HepG2 (cell line): ENCODE measurements at regions not wholly inside any gene's neighbourhood (a gene's known extent, or its start where the extent isn't known, plus 50 kb on each side); places are given as distances from the start of the nearest gene placed in this dataset.

ENCODE experiments used
- EHMT2 ChIP-seq: fragments of 200-600 bp; sonication (generic); IDR thresholded peaks from 2 replicates; pipeline ENCODE4 v1.7.0; 2017; ENCODE audit warnings: antibody characterized with exemption, low read depth, low read length, borderline replicate concordance
- HHEX ChIP-seq: IDR thresholded peaks from 2 replicates; pipeline ENCODE4 v1.6.1; 2016; ENCODE audit warnings: control low read depth
- HNF4A ChIP-seq: sonication (generic); formaldehyde crosslinking; IDR thresholded peaks from 2 replicates; pipeline ENCODE4 v1.4.0; 2020; ENCODE audit warnings: missing genetic modification reagents
- POLR2A ChIP-seq, 2 experiments: IDR thresholded peaks; 2 replicates each; pipeline ENCODE4 v1.6.1; 2011; ENCODE audit warnings: low read depth in 2 of 2, low read length in 2 of 2, mild to moderate bottlenecking in 1 of 2, moderate library complexity in 1 of 2; ENCODE audit not compliant: insufficient read depth in 1 of 2
- POLR2AphosphoS5 ChIP-seq: IDR thresholded peaks from 2 replicates; pipeline ENCODE4 v1.6.1; 2012; ENCODE audit warnings: low read depth, low read length
- TAF1 ChIP-seq: sonication (generic); formaldehyde crosslinking; IDR thresholded peaks from 2 replicates; pipeline ENCODE4 v1.4.0; 2020; ENCODE audit warnings: missing genetic modification reagents
- TARDBP ChIP-seq: sonication (generic); formaldehyde crosslinking; IDR thresholded peaks from 2 replicates; pipeline ENCODE4 v1.8.0; 2022; ENCODE audit warnings: mild to moderate bottlenecking, missing genetic modification reagents
- ZNF253 ChIP-seq: sonication (generic); formaldehyde crosslinking; IDR thresholded peaks from 2 replicates; pipeline ENCODE4 v1.8.0; 2022; ENCODE audit warnings: mild to moderate bottlenecking, missing genetic modification reagents, borderline replicate concordance
- ZNF670 ChIP-seq: sonication (generic); formaldehyde crosslinking; IDR thresholded peaks from 2 replicates; pipeline ENCODE4 v1.8.0; 2022; ENCODE audit warnings: mild to moderate bottlenecking, missing genetic modification reagents, borderline replicate concordance
- ZNF709 ChIP-seq: sonication (generic); formaldehyde crosslinking; IDR thresholded peaks from 2 replicates; pipeline ENCODE4 v1.5.0; 2020; ENCODE audit warnings: mild to moderate bottlenecking, missing genetic modification reagents
- TF ChIP-seq, protein P1 (sequence below): sonication (generic); formaldehyde crosslinking; IDR thresholded peaks from 2 replicates; pipeline ENCODE4 v1.5.0; 2020; ENCODE audit warnings: mild to moderate bottlenecking, missing genetic modification reagents, moderate library complexity
- TF ChIP-seq, protein P2 (sequence below): sonication (generic); formaldehyde crosslinking; IDR thresholded peaks from 2 replicates; pipeline ENCODE4 v1.4.0; 2020; ENCODE audit warnings: missing genetic modification reagents
- TF ChIP-seq, protein P3 (sequence below): sonication (generic); formaldehyde crosslinking; IDR thresholded peaks from 2 replicates; pipeline ENCODE4 v1.8.1; 2022; ENCODE audit warnings: mild to moderate bottlenecking, missing genetic modification reagents

DNA sequence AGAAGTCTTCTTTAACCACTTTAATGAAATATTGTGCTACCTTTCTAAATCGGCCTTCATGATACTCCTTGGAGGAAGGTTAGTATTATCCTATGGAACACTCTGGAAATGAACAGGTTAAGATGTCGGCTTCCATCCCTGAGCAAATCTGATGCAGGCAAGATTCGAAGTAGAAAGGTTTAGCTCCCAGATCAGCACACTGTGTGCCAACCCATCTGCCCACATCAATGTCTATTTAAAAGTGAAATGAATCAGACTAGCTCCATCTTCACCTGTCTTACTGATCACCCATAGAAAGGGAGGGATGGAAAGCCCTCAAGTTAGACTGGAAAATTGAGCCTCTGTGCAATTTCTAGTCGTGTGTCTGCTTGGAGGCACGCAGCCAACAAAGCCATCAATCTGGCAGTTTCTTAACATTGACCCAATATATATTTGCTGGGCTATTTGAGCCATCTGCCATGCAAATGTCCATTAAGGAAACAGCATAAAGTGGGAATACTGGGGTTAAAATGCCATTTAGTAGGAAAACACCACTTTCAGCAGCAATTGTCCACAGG, 506.1 kb downstream of the RMST start:
- no peak for TF ChIP-seq EHMT2
- TF ChIP-seq HHEX (CRISPR knock-in tag), result no peak
- TF ChIP-seq, protein P1, sequence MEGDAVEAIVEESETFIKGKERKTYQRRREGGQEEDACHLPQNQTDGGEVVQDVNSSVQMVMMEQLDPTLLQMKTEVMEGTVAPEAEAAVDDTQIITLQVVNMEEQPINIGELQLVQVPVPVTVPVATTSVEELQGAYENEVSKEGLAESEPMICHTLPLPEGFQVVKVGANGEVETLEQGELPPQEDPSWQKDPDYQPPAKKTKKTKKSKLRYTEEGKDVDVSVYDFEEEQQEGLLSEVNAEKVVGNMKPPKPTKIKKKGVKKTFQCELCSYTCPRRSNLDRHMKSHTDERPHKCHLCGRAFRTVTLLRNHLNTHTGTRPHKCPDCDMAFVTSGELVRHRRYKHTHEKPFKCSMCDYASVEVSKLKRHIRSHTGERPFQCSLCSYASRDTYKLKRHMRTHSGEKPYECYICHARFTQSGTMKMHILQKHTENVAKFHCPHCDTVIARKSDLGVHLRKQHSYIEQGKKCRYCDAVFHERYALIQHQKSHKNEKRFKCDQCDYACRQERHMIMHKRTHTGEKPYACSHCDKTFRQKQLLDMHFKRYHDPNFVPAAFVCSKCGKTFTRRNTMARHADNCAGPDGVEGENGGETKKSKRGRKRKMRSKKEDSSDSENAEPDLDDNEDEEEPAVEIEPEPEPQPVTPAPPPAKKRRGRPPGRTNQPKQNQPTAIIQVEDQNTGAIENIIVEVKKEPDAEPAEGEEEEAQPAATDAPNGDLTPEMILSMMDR (CRISPR knock-in tag), result no peak
- no peak for TF ChIP-seq POLR2AphosphoS5
- TF ChIP-seq, protein P2, sequence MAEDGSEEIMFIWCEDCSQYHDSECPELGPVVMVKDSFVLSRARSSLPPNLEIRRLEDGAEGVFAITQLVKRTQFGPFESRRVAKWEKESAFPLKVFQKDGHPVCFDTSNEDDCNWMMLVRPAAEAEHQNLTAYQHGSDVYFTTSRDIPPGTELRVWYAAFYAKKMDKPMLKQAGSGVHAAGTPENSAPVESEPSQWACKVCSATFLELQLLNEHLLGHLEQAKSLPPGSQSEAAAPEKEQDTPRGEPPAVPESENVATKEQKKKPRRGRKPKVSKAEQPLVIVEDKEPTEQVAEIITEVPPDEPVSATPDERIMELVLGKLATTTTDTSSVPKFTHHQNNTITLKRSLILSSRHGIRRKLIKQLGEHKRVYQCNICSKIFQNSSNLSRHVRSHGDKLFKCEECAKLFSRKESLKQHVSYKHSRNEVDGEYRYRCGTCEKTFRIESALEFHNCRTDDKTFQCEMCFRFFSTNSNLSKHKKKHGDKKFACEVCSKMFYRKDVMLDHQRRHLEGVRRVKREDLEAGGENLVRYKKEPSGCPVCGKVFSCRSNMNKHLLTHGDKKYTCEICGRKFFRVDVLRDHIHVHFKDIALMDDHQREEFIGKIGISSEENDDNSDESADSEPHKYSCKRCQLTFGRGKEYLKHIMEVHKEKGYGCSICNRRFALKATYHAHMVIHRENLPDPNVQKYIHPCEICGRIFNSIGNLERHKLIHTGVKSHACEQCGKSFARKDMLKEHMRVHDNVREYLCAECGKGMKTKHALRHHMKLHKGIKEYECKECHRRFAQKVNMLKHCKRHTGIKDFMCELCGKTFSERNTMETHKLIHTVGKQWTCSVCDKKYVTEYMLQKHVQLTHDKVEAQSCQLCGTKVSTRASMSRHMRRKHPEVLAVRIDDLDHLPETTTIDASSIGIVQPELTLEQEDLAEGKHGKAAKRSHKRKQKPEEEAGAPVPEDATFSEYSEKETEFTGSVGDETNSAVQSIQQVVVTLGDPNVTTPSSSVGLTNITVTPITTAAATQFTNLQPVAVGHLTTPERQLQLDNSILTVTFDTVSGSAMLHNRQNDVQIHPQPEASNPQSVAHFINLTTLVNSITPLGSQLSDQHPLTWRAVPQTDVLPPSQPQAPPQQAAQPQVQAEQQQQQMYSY, result no peak
- TF ChIP-seq HNF4A (CRISPR knock-in tag), result no peak
- TF ChIP-seq POLR2A (IDR thresholded peaks at IDR 0.05; ENCODE audit: insufficient read depth in 1 of 2, low read depth in 2 of 2, low read length in 2 of 2), result no peak
- TF ChIP-seq ZNF709 (CRISPR knock-in tag), result no peak
- no peak for TF ChIP-seq ZNF670 (CRISPR knock-in tag)
- TF ChIP-seq TAF1 (CRISPR knock-in tag), result no peak
- no peak for TF ChIP-seq TARDBP (CRISPR knock-in tag)
- TF ChIP-seq, protein P3, sequence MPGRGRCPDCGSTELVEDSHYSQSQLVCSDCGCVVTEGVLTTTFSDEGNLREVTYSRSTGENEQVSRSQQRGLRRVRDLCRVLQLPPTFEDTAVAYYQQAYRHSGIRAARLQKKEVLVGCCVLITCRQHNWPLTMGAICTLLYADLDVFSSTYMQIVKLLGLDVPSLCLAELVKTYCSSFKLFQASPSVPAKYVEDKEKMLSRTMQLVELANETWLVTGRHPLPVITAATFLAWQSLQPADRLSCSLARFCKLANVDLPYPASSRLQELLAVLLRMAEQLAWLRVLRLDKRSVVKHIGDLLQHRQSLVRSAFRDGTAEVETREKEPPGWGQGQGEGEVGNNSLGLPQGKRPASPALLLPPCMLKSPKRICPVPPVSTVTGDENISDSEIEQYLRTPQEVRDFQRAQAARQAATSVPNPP, result no peak
- TF ChIP-seq ZNF253 (CRISPR knock-in tag), result no peak
